ENCODE measurements at regions not wholly inside any gene's neighbourhood (a gene's known extent, or its start where the extent isn't known, plus 50 kb on each side); places are given as distances from the start of the nearest gene placed in this dataset.

DNA sequence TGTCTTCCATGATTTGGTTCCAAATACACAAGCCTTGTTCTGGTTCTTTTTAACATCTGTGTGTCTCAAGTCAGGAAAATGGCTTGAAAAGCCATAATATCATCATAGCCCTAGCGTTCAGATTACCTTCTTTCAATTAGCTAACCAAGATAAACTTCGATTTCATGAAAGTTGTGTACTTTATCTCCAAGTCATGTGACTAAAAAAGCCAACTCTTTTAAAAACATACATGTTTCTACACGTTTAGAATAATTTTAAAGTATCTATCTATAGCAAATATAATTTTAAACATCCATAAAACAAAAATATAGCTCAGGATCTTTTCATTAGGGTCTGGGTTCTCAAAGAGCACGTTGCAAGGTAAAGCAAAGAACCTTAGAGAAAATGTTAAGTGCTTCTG lies 261.1 kb downstream of the PRL start:
- TF ChIP-seq TAF1 (conservative IDR thresholded peaks at IDR 0.05): no peak
- WGBS: 54% methylated on average over 4 of the region's 4 CpGs
- no peaks in the 10 kb centered on the region for H3K4me1 ChIP-seq (ENCODE audit: control insufficient read depth in 4 of 4, insufficient read depth in 4 of 4, low read length in 3 of 4)
- no peak overlapping the region for H3K9ac ChIP-seq (ENCODE audit: low read depth in 1 of 2, low read length in 2 of 2)
- H3K4me3 ChIP-seq (ENCODE audit: low read depth in 1 of 3, low read length in 3 of 3): no peak overlapping the region
- no peak for DNase-seq (ENCODE audit: low spot score)
- no peaks in the 10 kb centered on the region for H3K27me3 ChIP-seq (ENCODE audit: control insufficient read depth in 4 of 4, insufficient read depth in 4 of 4, low read length in 3 of 4)
- no peaks in the 10 kb centered on the region for H3K36me3 ChIP-seq (ENCODE audit: control insufficient read depth in 4 of 4, insufficient read depth in 3 of 4, low read depth in 1 of 4, low read length in 3 of 4)
- H3K9me3 ChIP-seq (ENCODE audit: control insufficient read depth in 4 of 4, low read length in 3 of 4): no peaks in the 10 kb centered on the region
- H3K27ac ChIP-seq (ENCODE audit: low read depth in 1 of 2, low read length in 2 of 2): no peak overlapping the region

DNA sequence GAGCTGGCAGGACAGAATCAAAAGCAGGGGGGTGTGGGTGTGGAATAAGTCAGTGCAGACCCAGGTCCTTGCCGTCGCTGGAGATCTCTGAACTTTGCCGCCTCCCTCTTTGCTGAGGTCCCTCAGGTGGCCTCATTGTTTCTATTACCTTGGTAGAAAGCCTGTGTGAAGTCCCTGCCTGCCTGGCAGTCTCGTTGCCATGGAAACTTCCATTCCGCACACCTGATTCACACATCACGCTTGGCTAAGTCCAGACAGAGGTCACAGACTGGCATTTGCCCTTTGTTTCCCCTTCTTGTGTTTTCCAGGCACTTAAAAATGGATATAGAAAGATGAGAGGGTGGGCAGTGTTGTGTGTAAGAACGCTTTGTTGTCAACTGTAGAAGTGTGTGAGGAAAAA lies 260.6 kb downstream of the PRL start:
- Histone ChIP-seq H3K9me3 (ENCODE audit: control insufficient read depth in 4 of 4, low read length in 3 of 4) (no peaks in the 10 kb centered on the region), H3K4me3 (ENCODE audit: low read depth in 1 of 3, low read length in 3 of 3) (no peak overlapping the region), H3K36me3 (ENCODE audit: control insufficient read depth in 4 of 4, insufficient read depth in 3 of 4, low read depth in 1 of 4, low read length in 3 of 4) (no peaks in the 10 kb centered on the region), H3K27me3 (ENCODE audit: control insufficient read depth in 4 of 4, insufficient read depth in 4 of 4, low read length in 3 of 4) (no peaks in the 10 kb centered on the region), H3K27ac (ENCODE audit: low read depth in 1 of 2, low read length in 2 of 2) (no peak overlapping the region), H3K9ac (ENCODE audit: low read depth in 1 of 2, low read length in 2 of 2) (no peak overlapping the region), H3K4me1 (ENCODE audit: control insufficient read depth in 4 of 4, insufficient read depth in 4 of 4, low read length in 3 of 4) (no peaks in the 10 kb centered on the region)
- no peak for TF ChIP-seq RXRA (IDR thresholded peaks at IDR 0.05)
- TF ChIP-seq, protein P1, sequence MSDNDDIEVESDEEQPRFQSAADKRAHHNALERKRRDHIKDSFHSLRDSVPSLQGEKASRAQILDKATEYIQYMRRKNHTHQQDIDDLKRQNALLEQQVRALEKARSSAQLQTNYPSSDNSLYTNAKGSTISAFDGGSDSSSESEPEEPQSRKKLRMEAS (IDR thresholded peaks at IDR 0.05): no peak
- TF ChIP-seq RAD21 (IDR thresholded peaks at IDR 0.05): no peak
- TF ChIP-seq SP1 (IDR thresholded peaks at IDR 0.05): no peak
- TF ChIP-seq, protein P2, sequence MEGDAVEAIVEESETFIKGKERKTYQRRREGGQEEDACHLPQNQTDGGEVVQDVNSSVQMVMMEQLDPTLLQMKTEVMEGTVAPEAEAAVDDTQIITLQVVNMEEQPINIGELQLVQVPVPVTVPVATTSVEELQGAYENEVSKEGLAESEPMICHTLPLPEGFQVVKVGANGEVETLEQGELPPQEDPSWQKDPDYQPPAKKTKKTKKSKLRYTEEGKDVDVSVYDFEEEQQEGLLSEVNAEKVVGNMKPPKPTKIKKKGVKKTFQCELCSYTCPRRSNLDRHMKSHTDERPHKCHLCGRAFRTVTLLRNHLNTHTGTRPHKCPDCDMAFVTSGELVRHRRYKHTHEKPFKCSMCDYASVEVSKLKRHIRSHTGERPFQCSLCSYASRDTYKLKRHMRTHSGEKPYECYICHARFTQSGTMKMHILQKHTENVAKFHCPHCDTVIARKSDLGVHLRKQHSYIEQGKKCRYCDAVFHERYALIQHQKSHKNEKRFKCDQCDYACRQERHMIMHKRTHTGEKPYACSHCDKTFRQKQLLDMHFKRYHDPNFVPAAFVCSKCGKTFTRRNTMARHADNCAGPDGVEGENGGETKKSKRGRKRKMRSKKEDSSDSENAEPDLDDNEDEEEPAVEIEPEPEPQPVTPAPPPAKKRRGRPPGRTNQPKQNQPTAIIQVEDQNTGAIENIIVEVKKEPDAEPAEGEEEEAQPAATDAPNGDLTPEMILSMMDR (IDR thresholded peaks at IDR 0.05; ENCODE audit: low read depth, low read length, missing input control): no peak
- TF ChIP-seq NR2F2 (IDR thresholded peaks at IDR 0.05): no peak
- no peak for TF ChIP-seq JUND (IDR thresholded peaks at IDR 0.05)
- no peak for TF ChIP-seq GABPA (IDR thresholded peaks at IDR 0.05 in 1 of 2, conservative IDR thresholded peaks at IDR 0.05 in 1 of 2)
- no peak for TF ChIP-seq FOXA1 (IDR thresholded peaks at IDR 0.05)
- TF ChIP-seq, protein P3, sequence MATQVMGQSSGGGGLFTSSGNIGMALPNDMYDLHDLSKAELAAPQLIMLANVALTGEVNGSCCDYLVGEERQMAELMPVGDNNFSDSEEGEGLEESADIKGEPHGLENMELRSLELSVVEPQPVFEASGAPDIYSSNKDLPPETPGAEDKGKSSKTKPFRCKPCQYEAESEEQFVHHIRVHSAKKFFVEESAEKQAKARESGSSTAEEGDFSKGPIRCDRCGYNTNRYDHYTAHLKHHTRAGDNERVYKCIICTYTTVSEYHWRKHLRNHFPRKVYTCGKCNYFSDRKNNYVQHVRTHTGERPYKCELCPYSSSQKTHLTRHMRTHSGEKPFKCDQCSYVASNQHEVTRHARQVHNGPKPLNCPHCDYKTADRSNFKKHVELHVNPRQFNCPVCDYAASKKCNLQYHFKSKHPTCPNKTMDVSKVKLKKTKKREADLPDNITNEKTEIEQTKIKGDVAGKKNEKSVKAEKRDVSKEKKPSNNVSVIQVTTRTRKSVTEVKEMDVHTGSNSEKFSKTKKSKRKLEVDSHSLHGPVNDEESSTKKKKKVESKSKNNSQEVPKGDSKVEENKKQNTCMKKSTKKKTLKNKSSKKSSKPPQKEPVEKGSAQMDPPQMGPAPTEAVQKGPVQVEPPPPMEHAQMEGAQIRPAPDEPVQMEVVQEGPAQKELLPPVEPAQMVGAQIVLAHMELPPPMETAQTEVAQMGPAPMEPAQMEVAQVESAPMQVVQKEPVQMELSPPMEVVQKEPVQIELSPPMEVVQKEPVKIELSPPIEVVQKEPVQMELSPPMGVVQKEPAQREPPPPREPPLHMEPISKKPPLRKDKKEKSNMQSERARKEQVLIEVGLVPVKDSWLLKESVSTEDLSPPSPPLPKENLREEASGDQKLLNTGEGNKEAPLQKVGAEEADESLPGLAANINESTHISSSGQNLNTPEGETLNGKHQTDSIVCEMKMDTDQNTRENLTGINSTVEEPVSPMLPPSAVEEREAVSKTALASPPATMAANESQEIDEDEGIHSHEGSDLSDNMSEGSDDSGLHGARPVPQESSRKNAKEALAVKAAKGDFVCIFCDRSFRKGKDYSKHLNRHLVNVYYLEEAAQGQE (IDR thresholded peaks at IDR 0.05): no peak
- no peak for TF ChIP-seq HNF4A (conservative IDR thresholded peaks at IDR 0.05)
- TF ChIP-seq HNF4G (IDR thresholded peaks at IDR 0.05): no peak
- TF ChIP-seq TAF1 (conservative IDR thresholded peaks at IDR 0.05): no peak
- TF ChIP-seq, protein P4, sequence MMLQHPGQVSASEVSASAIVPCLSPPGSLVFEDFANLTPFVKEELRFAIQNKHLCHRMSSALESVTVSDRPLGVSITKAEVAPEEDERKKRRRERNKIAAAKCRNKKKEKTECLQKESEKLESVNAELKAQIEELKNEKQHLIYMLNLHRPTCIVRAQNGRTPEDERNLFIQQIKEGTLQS (IDR thresholded peaks at IDR 0.05): no peak
- no peak for TF ChIP-seq EGR1 (IDR thresholded peaks at IDR 0.05; ENCODE audit: low read depth in 2 of 2)
- WGBS: 36% methylated on average over 7 of the region's 7 CpGs
- DNase-seq (ENCODE audit: low spot score): no peak
